ENCODE measurements at regions not wholly inside any gene's neighbourhood (a gene's known extent, or its start where the extent isn't known, plus 50 kb on each side); places are given as distances from the start of the nearest gene placed in this dataset.

GRCh38 chr1:47555841-47556560 lies 118.2 kb downstream of the FOXD2 start:
- DNase-seq: no peak

GRCh38 chr1:47557066-47557465 lies 119.2 kb downstream of the FOXD2 start:
- no peak for DNase-seq

GRCh38 chr1:47558601-47559593 lies 121.1 kb downstream of the FOXD2 start:
- no peak for DNase-seq

- DNase-seq: no peak
Measured at GRCh38 chr1:47559944-47560695, 122.3 kb downstream of the FOXD2 start.

- no peak for DNase-seq
Measured at GRCh38 chr1:47561523-47562007, 123.7 kb downstream of the FOXD2 start.

- DNase-seq: no peak
Measured at GRCh38 chr1:47562147-47562546, 124.3 kb downstream of the FOXD2 start.

GRCh38 chr1:47562799-47563198 lies 125.0 kb downstream of the FOXD2 start:
- DNase-seq: no peak

- DNase-seq: no peak
Measured at GRCh38 chr1:47563201-47563600, 125.4 kb downstream of the FOXD2 start.

GRCh38 chr1:47564570-47564969 lies 126.7 kb downstream of the FOXD2 start:
- DNase-seq: no peak

- DNase-seq: no peak
Measured at GRCh38 chr1:47565092-47565491, 127.2 kb downstream of the FOXD2 start.

GRCh38 chr1:47565676-47566075 lies 127.8 kb downstream of the FOXD2 start:
- no peak for DNase-seq

GRCh38 chr1:47568763-47569162 lies 130.9 kb downstream of the FOXD2 start:
- DNase-seq: no peak

- no peak for DNase-seq
Measured at GRCh38 chr1:47569261-47569660, 131.4 kb downstream of the FOXD2 start.

GRCh38 chr1:47569681-47570470 lies 132.0 kb downstream of the FOXD2 start:
- no peak for DNase-seq

- no peak for DNase-seq
Measured at GRCh38 chr1:47571161-47571560, 133.3 kb downstream of the FOXD2 start.

GRCh38 chr1:47571952-47572351 lies 134.1 kb downstream of the FOXD2 start:
- no peak for DNase-seq

- DNase-seq: no peak
Measured at GRCh38 chr1:47572731-47573430, 135.0 kb downstream of the FOXD2 start.

- no peak for DNase-seq
Measured at GRCh38 chr1:47574451-47575165, 136.8 kb downstream of the FOXD2 start.

GRCh38 chr1:47575855-47576757 lies 138.3 kb downstream of the FOXD2 start:
- DNase-seq: no peak

GRCh38 chr1:47576758-47577115 lies 138.9 kb downstream of the FOXD2 start:
- no peak for DNase-seq

Data from activated CD4-positive, alpha-beta T cell treated with anti-CD3 and anti-CD28 coated beads for 1 hour (primary cell).